ENCODE measurements at regions not wholly inside any gene's neighbourhood (a gene's known extent, or its start where the extent isn't known, plus 50 kb on each side); places are given as distances from the start of the nearest gene placed in this dataset.
A peak's percentile ranks its signal among the peaks of the same experiment; 100 is the strongest.
"Not testable (repeated sequence)": the region's sequence is repeated elsewhere in the genome, so short reads cannot be mapped to it uniquely, and the experiment has no call there.

- FAIRE-seq: no peak
Measured at GRCh38 chrX:115972717-115973116, 197.8 kb upstream of the AGTR2 start.

DNA sequence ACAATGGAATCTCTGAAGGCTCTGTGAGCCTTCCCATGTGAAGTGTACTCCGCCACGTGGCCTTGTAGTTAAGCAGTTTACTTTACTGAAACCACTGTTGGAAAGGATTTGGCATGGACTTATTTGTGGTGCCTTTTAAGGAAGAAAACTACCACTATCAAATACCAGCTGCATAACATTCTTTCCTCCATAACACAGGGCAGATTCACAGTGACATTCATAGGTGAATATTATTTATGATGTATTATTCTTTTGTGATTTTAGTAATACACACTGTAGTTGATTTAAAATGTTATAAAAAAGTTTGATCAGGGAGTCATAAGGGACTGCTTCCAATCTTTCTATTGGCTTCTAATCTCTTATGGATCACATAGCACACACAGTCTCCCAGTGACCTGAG is 192.5 kb upstream of the AGTR2 start:
- no peak for FAIRE-seq

- not testable (repeated sequence) for FAIRE-seq
Measured at GRCh38 chrX:115983148-115983547, 187.4 kb upstream of the AGTR2 start.

DNA sequence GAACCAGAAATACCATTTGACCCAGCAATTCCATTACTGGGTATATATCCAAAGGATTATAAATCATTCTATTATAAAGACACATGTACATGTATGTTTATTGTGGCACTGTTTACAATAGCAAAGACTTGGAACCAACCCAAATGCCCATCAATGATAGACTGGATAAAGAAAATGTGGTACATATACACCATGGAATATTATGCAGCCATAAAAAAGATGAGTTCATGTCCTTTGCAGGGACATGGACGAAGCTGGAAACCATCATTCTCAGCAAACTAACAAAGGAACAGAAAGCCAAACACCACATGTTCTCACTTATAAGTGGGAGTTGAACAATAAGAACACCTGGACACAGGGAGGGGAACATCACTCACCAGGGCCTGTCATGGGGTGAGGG is 183.1 kb upstream of the AGTR2 start:
- not testable (repeated sequence) for FAIRE-seq

- peak; percentile 51 for FAIRE-seq
Measured at GRCh38 chrX:115988825-115989224, 181.7 kb upstream of the AGTR2 start.

DNA sequence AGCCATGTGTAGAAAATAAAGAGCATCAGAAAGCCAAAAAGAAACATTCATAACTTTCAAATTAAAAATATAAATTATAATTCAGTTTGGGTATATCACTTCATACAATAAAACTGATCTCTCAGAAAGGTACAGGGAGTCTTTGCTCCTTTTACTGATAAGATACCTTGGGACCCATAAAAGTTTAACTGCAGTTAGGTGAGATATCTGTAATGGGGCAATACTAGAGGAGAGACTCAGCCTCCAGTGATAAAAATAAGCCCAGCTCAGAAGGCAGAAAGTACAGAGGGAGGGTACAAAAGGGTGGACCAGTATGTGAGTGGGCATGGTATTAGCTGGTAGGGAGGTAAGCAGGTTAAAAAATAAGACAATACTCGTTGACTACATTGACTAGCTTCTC is 180.9 kb upstream of the AGTR2 start:
- FAIRE-seq: no peak

DNA sequence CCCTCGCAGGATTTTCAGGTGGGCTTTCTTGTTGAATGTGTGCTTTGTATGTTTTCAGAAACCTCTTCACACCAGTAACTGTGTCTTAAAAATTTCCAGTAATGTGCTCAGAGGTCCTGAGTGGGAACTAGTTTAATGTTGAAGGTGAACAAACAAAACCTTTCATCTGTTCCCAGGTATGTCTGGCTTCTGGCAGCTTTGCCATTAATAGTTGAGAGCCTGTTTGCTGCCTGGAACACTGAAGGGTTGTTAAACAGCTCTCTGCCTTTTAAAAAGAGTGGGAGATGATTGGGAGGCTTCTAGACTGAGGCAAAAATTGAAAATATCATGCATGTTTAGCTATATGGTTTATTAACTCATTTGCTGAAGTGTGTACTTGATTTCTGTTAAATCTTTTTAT is 161.2 kb upstream of the AGTR2 start:
- no peak for FAIRE-seq

- no peak for FAIRE-seq
Measured at GRCh38 chrX:116009861-116010710, 160.5 kb upstream of the AGTR2 start.

DNA sequence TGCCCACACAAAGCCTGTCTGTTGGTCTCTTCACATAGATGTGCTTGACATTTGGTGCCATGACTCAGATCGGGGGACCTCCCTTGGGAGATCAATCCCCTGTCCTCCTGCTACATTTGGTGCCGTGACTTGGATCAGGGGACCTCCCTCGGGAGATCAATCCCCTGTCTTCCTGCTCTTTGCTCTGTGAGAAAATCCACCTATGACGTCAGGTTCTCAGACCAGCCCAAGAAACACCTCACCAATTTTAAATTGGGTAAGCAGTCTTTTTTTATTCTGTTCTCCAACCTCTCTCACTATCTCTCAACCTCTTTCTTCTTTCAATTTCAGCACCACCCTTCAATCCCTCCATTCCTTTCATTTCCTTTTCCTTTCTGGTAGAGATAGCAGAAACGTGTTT is 159.6 kb upstream of the AGTR2 start:
- FAIRE-seq: no peak

DNA sequence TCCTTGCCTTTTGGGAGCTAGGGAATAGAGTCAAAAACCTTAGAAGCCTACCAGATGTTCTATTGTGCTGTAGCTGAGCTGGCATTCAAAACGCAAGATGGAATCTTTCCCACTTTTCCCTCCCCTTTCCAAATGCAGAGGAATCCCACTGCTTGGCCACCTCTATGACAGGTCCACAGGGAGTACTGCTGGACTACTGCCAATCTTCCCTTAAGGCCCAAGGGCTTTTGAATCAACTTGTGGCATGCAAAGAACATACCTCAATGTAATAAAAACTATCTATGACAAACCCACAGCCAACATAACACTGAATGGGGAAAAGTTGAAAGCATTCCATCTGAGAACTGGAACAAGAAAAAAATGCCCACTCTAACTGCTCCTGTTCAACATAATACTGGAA is 139.2 kb upstream of the AGTR2 start:
- FAIRE-seq: no peak
